ENCODE measurements at regions not wholly inside any gene's neighbourhood (a gene's known extent, or its start where the extent isn't known, plus 50 kb on each side); places are given as distances from the start of the nearest gene placed in this dataset.

GRCh38 chr5:27832886-27833285 lies 794.5 kb upstream of the CDH9 start:
- no peak overlapping the region for H3K27ac Mint-ChIP-seq

GRCh38 chr5:27830546-27830945 lies 792.2 kb upstream of the CDH9 start:
- H3K36me3 Mint-ChIP-seq (ENCODE audit: low read depth), result no peaks in the 10 kb centered on the region
- no peaks in the 10 kb centered on the region for H3K4me1 Mint-ChIP-seq
- no peaks in the 10 kb centered on the region for H3K9me3 Mint-ChIP-seq
- no peaks in the 10 kb centered on the region for H3K27me3 Mint-ChIP-seq (ENCODE audit: low read depth)
- no peak overlapping the region for H3K27ac Mint-ChIP-seq
- no peak for TF ChIP-seq CTCF (IDR thresholded peaks at IDR 0.05; ENCODE audit: unreplicated experiment in 3 of 3)
- H3K4me3 Mint-ChIP-seq, result no peak overlapping the region

More at GRCh38 chr5:27832886-27833285, 794.5 kb upstream of the CDH9 start:
- Mint-ChIP-seq H3K27me3 (ENCODE audit: low read depth) (no peaks in the 10 kb centered on the region), H3K9me3 (no peaks in the 10 kb centered on the region), H3K4me3 (no peak overlapping the region), H3K4me1 (no peaks in the 10 kb centered on the region), H3K36me3 (ENCODE audit: low read depth) (no peaks in the 10 kb centered on the region)
- TF ChIP-seq CTCF (IDR thresholded peaks at IDR 0.05; ENCODE audit: unreplicated experiment in 3 of 3), result no peak

GRCh38 chr5:27821681-27822080 lies 783.3 kb upstream of the CDH9 start:
- no peak for TF ChIP-seq CTCF (IDR thresholded peaks at IDR 0.05; ENCODE audit: unreplicated experiment in 3 of 3)
- no peak overlapping the region for H3K27ac Mint-ChIP-seq
- H3K27me3 Mint-ChIP-seq (ENCODE audit: low read depth), result no peaks in the 10 kb centered on the region
- H3K4me1 Mint-ChIP-seq, result peaks cover 15% of the 10 kb centered on the region
- no peaks in the 10 kb centered on the region for H3K36me3 Mint-ChIP-seq (ENCODE audit: low read depth)
- no peak overlapping the region for H3K4me3 Mint-ChIP-seq
- H3K9me3 Mint-ChIP-seq, result no peaks in the 10 kb centered on the region

GRCh38 chr5:27818888-27819287 lies 780.5 kb upstream of the CDH9 start:
- H3K36me3 Mint-ChIP-seq (ENCODE audit: low read depth), result no peaks in the 10 kb centered on the region
- H3K9me3 Mint-ChIP-seq, result no peaks in the 10 kb centered on the region
- no peak overlapping the region for H3K4me3 Mint-ChIP-seq
- H3K4me1 Mint-ChIP-seq, result peaks cover 15% of the 10 kb centered on the region
- no peaks in the 10 kb centered on the region for H3K27me3 Mint-ChIP-seq (ENCODE audit: low read depth)
- TF ChIP-seq CTCF (IDR thresholded peaks at IDR 0.05; ENCODE audit: unreplicated experiment in 3 of 3), result no peak
- peak overlapping the region in 1 of 3 experiments; percentile 76 for H3K27ac Mint-ChIP-seq

GRCh38 chr5:27814983-27815382 lies 776.6 kb upstream of the CDH9 start:
- Mint-ChIP-seq H3K27me3 (ENCODE audit: low read depth) (no peaks in the 10 kb centered on the region), H3K9me3 (no peaks in the 10 kb centered on the region), H3K4me3 (no peak overlapping the region), H3K36me3 (ENCODE audit: low read depth) (no peaks in the 10 kb centered on the region), H3K4me1 (peaks cover 8% of the 10 kb centered on the region), H3K27ac (no peak overlapping the region)
- TF ChIP-seq CTCF (IDR thresholded peaks at IDR 0.05; ENCODE audit: unreplicated experiment in 3 of 3), result no peak

- Mint-ChIP-seq H3K4me1 (peaks cover 15% of the 10 kb centered on the region), H3K9me3 (no peaks in the 10 kb centered on the region), H3K36me3 (ENCODE audit: low read depth) (no peaks in the 10 kb centered on the region), H3K27ac (no peak overlapping the region), H3K4me3 (no peak overlapping the region), H3K27me3 (ENCODE audit: low read depth) (no peaks in the 10 kb centered on the region)
- no peak for TF ChIP-seq CTCF (IDR thresholded peaks at IDR 0.05; ENCODE audit: unreplicated experiment in 3 of 3)
Measured at GRCh38 chr5:27814286-27814685, 775.9 kb upstream of the CDH9 start.

Data from nephron (organoid).